ENCODE measurements at regions not wholly inside any gene's neighbourhood (a gene's known extent, or its start where the extent isn't known, plus 50 kb on each side); places are given as distances from the start of the nearest gene placed in this dataset.

GRCh38 chr2:238606311-238606710 is 179.6 kb downstream of the ASB1 start:
- Histone ChIP-seq H2AFZ (ENCODE audit: low read depth, low read length, severe bottlenecking) (no peak overlapping the region), H3K9me3 (ENCODE audit: insufficient read depth, low read length) (no peaks in the 10 kb centered on the region)

GRCh38 chr2:238613610-238614009 is 186.9 kb downstream of the ASB1 start:
- Histone ChIP-seq H3K27me3 (ENCODE audit: low read length) (no peaks in the 10 kb centered on the region), H4K20me1 (ENCODE audit: low read depth, low read length) (no peaks in the 10 kb centered on the region), H3K79me2 (ENCODE audit: insufficient read depth, low read length) (no peaks in the 10 kb centered on the region), H3K9ac (ENCODE audit: low read length) (no peak overlapping the region), H3K36me3 (ENCODE audit: low read length) (no peaks in the 10 kb centered on the region), H3K4me2 (ENCODE audit: low read depth, low read length, poor library complexity, severe bottlenecking) (no peak overlapping the region), H2AFZ (ENCODE audit: low read depth, low read length, severe bottlenecking) (no peak overlapping the region), H3K4me3 (ENCODE audit: insufficient read depth, low read length, poor library complexity, severe bottlenecking) (no peak overlapping the region), H3K27ac (ENCODE audit: low read depth, low read length) (no peak overlapping the region), H3K9me2 (replicated peaks; ENCODE audit: insufficient read depth, low read length) (no peaks in the 10 kb centered on the region), H3K9me3 (ENCODE audit: insufficient read depth, low read length) (no peaks in the 10 kb centered on the region), H3F3A (ENCODE audit: insufficient read depth) (no peaks in the 10 kb centered on the region)
- no peak for TF ChIP-seq CTCF (IDR thresholded peaks at IDR 0.05; ENCODE audit: insufficient read depth, low read length, poor library complexity, severe bottlenecking)
- no peak for TF ChIP-seq EZH2phosphoT487 (conservative IDR thresholded peaks at IDR 0.05; ENCODE audit: low read length)

More at GRCh38 chr2:238606311-238606710, 179.6 kb downstream of the ASB1 start:
- no peak overlapping the region for H3K27ac ChIP-seq (ENCODE audit: low read depth, low read length)
- no peak for TF ChIP-seq CTCF (IDR thresholded peaks at IDR 0.05; ENCODE audit: insufficient read depth, low read length, poor library complexity, severe bottlenecking)
- TF ChIP-seq EZH2phosphoT487 (conservative IDR thresholded peaks at IDR 0.05; ENCODE audit: low read length), result no peak
- H3K4me2 ChIP-seq (ENCODE audit: low read depth, low read length, poor library complexity, severe bottlenecking), result no peak overlapping the region
- no peaks in the 10 kb centered on the region for H3K79me2 ChIP-seq (ENCODE audit: insufficient read depth, low read length)
- H3K27me3 ChIP-seq (ENCODE audit: low read length), result no peaks in the 10 kb centered on the region
- H3K9ac ChIP-seq (ENCODE audit: low read length), result no peak overlapping the region
- no peaks in the 10 kb centered on the region for H3K9me2 ChIP-seq (replicated peaks; ENCODE audit: insufficient read depth, low read length)
- no peaks in the 10 kb centered on the region for H3F3A ChIP-seq (ENCODE audit: insufficient read depth)
- H3K36me3 ChIP-seq (ENCODE audit: low read length), result no peaks in the 10 kb centered on the region
- no peak overlapping the region for H3K4me3 ChIP-seq (ENCODE audit: insufficient read depth, low read length, poor library complexity, severe bottlenecking)
- H4K20me1 ChIP-seq (ENCODE audit: low read depth, low read length), result no peaks in the 10 kb centered on the region

GRCh38 chr2:238614376-238614775 is 187.6 kb downstream of the ASB1 start:
- H3K79me2 ChIP-seq (ENCODE audit: insufficient read depth, low read length), result no peaks in the 10 kb centered on the region
- TF ChIP-seq EZH2phosphoT487 (conservative IDR thresholded peaks at IDR 0.05; ENCODE audit: low read length) (no peak), CTCF (IDR thresholded peaks at IDR 0.05; ENCODE audit: insufficient read depth, low read length, poor library complexity, severe bottlenecking) (no peak)
- no peaks in the 10 kb centered on the region for H4K20me1 ChIP-seq (ENCODE audit: low read depth, low read length)
- no peak overlapping the region for H3K4me2 ChIP-seq (ENCODE audit: low read depth, low read length, poor library complexity, severe bottlenecking)
- H3K9ac ChIP-seq (ENCODE audit: low read length), result no peak overlapping the region
- H3K9me2 ChIP-seq (replicated peaks; ENCODE audit: insufficient read depth, low read length), result no peaks in the 10 kb centered on the region
- H3K27ac ChIP-seq (ENCODE audit: low read depth, low read length), result no peak overlapping the region
- H3K27me3 ChIP-seq (ENCODE audit: low read length), result no peaks in the 10 kb centered on the region
- no peaks in the 10 kb centered on the region for H3K9me3 ChIP-seq (ENCODE audit: insufficient read depth, low read length)
- H3F3A ChIP-seq (ENCODE audit: insufficient read depth), result no peaks in the 10 kb centered on the region
- H3K4me3 ChIP-seq (ENCODE audit: insufficient read depth, low read length, poor library complexity, severe bottlenecking), result no peak overlapping the region
- no peak overlapping the region for H2AFZ ChIP-seq (ENCODE audit: low read depth, low read length, severe bottlenecking)
- no peaks in the 10 kb centered on the region for H3K36me3 ChIP-seq (ENCODE audit: low read length)
